GM12864 (cell line): ENCODE measurements at regions not wholly inside any gene's neighbourhood (a gene's known extent, or its start where the extent isn't known, plus 50 kb on each side); places are given as distances from the start of the nearest gene placed in this dataset.

Experiments used
- DNase-seq: peaks from one replicate; pipeline ENCODE4 v3.0.0-alpha.2; 2011; ENCODE audit warnings: low read depth
- H3K4me3 ChIP-seq: 2 replicates; pipeline ENCODE4 v1.5.1; 2011; ENCODE audit warnings: mild to moderate bottlenecking, low read depth, low read length, control low read depth
- TF ChIP-seq, protein P1 (sequence below): IDR thresholded peaks from 2 replicates; pipeline ENCODE4 v1.5.1; 2011; ENCODE audit warnings: low read depth, mild to moderate bottlenecking, moderate library complexity, low read length, control low read depth, inconsistent platforms; ENCODE audit errors: missing control alignments

GRCh38 chr22:22050141-22050775, 67.7 kb upstream of the TOP3B start:
- no peak overlapping the region for H3K4me3 ChIP-seq
- DNase-seq = no peak
- TF ChIP-seq, protein P1, sequence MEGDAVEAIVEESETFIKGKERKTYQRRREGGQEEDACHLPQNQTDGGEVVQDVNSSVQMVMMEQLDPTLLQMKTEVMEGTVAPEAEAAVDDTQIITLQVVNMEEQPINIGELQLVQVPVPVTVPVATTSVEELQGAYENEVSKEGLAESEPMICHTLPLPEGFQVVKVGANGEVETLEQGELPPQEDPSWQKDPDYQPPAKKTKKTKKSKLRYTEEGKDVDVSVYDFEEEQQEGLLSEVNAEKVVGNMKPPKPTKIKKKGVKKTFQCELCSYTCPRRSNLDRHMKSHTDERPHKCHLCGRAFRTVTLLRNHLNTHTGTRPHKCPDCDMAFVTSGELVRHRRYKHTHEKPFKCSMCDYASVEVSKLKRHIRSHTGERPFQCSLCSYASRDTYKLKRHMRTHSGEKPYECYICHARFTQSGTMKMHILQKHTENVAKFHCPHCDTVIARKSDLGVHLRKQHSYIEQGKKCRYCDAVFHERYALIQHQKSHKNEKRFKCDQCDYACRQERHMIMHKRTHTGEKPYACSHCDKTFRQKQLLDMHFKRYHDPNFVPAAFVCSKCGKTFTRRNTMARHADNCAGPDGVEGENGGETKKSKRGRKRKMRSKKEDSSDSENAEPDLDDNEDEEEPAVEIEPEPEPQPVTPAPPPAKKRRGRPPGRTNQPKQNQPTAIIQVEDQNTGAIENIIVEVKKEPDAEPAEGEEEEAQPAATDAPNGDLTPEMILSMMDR = no peak

- no peak for DNase-seq
- TF ChIP-seq, protein P1 = no peak
- no peak overlapping the region for H3K4me3 ChIP-seq
Measured at GRCh38 chr22:22049684-22050083, 67.1 kb upstream of the TOP3B start.

DNA sequence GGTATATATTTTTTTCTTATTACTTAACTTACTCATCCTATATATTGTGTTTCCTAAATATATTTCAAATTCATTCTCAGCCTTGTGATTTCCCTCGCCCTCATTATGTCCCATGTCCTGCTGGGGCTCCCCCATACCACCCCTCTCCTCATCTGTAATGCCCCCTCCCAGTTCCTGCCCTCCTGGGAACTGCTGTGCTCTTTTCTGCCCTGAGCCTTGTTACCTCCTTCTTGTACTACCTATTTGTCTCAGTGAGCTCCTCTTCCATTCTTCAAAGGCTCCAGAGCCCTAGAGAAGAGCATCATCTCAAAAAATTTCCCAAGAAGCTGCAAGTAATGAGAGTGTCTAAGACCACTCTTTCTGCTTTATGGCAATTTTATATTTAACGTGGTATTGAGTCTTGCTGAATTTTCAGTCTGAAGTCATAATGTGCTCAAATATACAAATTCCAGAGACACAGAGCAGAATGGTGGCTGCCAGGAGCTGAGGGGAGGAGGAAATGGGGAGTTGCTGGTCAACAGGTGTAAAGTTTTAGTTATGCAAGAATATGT, 66.5 kb upstream of the TOP3B start:
- no peak for DNase-seq
- no peak overlapping the region for H3K4me3 ChIP-seq
- TF ChIP-seq, protein P1 = no peak

- no peak for DNase-seq
- TF ChIP-seq, protein P1 = no peak
- no peak overlapping the region for H3K4me3 ChIP-seq
Measured at GRCh38 chr22:22048318-22048942, 65.8 kb upstream of the TOP3B start.

DNA sequence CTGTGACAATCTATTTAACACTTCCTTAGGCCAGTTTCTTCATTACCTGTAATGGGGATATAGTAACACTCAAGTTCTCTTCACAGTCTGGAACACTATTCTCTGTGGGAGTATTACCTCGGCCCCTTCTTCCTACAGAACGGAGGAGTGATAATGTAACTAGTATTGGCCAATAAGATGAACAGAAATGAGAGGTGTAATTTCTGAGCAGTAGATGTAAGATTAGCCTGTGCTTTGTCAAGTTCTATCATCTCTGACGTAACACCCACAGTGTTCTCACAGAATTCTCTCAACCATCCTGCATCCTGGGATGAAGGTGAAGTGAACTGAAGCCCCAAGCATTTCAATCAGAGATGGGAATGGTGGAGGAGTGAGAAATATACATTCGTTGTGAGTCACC, 65.2 kb upstream of the TOP3B start:
- DNase-seq = no peak
- TF ChIP-seq, protein P1 = no peak
- no peak overlapping the region for H3K4me3 ChIP-seq

DNA sequence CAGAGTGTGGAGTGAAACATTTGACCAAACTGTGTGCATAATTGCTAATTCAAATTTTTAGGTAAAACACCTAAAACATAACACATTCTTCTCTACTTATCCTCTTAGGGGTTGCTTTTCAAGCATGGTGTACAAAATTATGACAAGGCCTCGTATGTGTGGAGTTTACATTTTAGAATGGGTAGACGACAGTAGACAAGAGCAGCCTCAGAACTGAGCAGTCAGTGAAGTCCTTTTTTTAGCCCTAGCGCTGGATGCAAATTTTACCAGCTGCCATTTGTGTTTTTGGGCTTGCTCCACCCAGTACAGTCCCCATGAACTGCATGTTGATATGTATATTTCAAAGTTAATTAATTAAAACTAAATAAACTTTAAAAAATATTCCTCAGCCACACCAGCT, 64.7 kb upstream of the TOP3B start:
- TF ChIP-seq, protein P1 = no peak
- H3K4me3 ChIP-seq = no peak overlapping the region
- DNase-seq = no peak
